ENCODE measurements at regions not wholly inside any gene's neighbourhood (a gene's known extent, or its start where the extent isn't known, plus 50 kb on each side); places are given as distances from the start of the nearest gene placed in this dataset.

DNA sequence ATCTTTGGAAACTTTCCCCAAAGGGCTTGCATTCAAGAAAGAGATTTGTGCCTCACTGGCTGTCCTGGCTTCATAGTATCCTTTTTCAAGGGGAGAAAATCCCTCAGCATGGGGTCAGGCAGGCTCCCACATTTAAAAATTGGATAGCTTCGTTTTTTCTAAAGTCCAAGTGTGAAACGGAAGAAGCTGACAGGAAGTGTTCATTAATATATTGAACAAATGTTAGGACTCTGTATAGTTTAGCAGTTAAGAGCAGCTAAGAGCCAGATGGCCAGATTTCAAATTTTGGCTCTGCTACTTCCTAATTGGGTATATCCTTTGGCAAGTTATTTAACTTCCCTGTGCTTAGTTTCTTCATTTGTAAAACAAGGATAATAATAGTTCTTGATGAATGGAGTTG lies 354.9 kb upstream of the FAT3 start:
- TF ChIP-seq ZBTB11 (tag by site-specific recombination; conservative IDR thresholded peaks at IDR 0.05; ENCODE audit: low read depth) (no peak), ZNF302 (tag by site-specific recombination; IDR thresholded peaks at IDR 0.05; ENCODE audit: low read depth) (no peak), ZNF211 (tag by site-specific recombination; IDR thresholded peaks at IDR 0.05; ENCODE audit: low read depth) (no peak)
